ENCODE measurements at regions not wholly inside any gene's neighbourhood (a gene's known extent, or its start where the extent isn't known, plus 50 kb on each side); places are given as distances from the start of the nearest gene placed in this dataset.

GRCh38 chr2:878245-878930 lies 72.3 kb upstream of the SNTG2 start:
- Histone ChIP-seq H3K9me3 (ENCODE audit: control insufficient read depth in 2 of 2, low read length in 2 of 2) (no peaks in the 10 kb centered on the region), H3K4me1 (ENCODE audit: control insufficient read depth in 2 of 2, insufficient read depth in 2 of 2, low read length in 2 of 2) (peaks cover 0 to 2% of the 10 kb centered on the region in 2 donors), H3K27ac (ENCODE audit: low read depth in 2 of 2, low read length in 2 of 2) (no peak overlapping the region), H3K27me3 (ENCODE audit: control insufficient read depth in 2 of 2, insufficient read depth in 2 of 2, low read length in 2 of 2) (peaks cover 10 to 14% of the 10 kb centered on the region in 2 donors), H3K36me3 (ENCODE audit: control insufficient read depth in 2 of 2, insufficient read depth in 2 of 2, low read length in 2 of 2) (no peaks in the 10 kb centered on the region), H3K4me3 (ENCODE audit: low read length in 2 of 2) (no peak overlapping the region), H3K9ac (ENCODE audit: low read depth in 1 of 2, low read length in 2 of 2) (no peak overlapping the region)

GRCh38 chr2:877747-878146 lies 72.9 kb upstream of the SNTG2 start:
- Histone ChIP-seq H3K27me3 (ENCODE audit: control insufficient read depth in 2 of 2, insufficient read depth in 2 of 2, low read length in 2 of 2) (peaks cover 6 to 10% of the 10 kb centered on the region in 2 donors), H3K4me1 (ENCODE audit: control insufficient read depth in 2 of 2, insufficient read depth in 2 of 2, low read length in 2 of 2) (no peaks in the 10 kb centered on the region), H3K4me3 (ENCODE audit: low read length in 2 of 2) (no peak overlapping the region), H3K9me3 (ENCODE audit: control insufficient read depth in 2 of 2, low read length in 2 of 2) (no peaks in the 10 kb centered on the region), H3K27ac (ENCODE audit: low read depth in 2 of 2, low read length in 2 of 2) (no peak overlapping the region), H3K36me3 (ENCODE audit: control insufficient read depth in 2 of 2, insufficient read depth in 2 of 2, low read length in 2 of 2) (no peaks in the 10 kb centered on the region), H3K9ac (ENCODE audit: low read depth in 1 of 2, low read length in 2 of 2) (no peak overlapping the region)

GRCh38 chr2:875687-876615 lies 74.7 kb upstream of the SNTG2 start:
- H3K27ac ChIP-seq (ENCODE audit: low read depth in 2 of 2, low read length in 2 of 2) = no peak overlapping the region
- no peak overlapping the region for H3K4me3 ChIP-seq (ENCODE audit: low read length in 2 of 2)
- H3K27me3 ChIP-seq (ENCODE audit: control insufficient read depth in 2 of 2, insufficient read depth in 2 of 2, low read length in 2 of 2) = peaks cover 0 to under 1% of the 10 kb centered on the region in 2 donors
- no peak overlapping the region for H3K9ac ChIP-seq (ENCODE audit: low read depth in 1 of 2, low read length in 2 of 2)
- H3K36me3 ChIP-seq (ENCODE audit: control insufficient read depth in 2 of 2, insufficient read depth in 2 of 2, low read length in 2 of 2) = no peaks in the 10 kb centered on the region
- no peaks in the 10 kb centered on the region for H3K9me3 ChIP-seq (ENCODE audit: control insufficient read depth in 2 of 2, low read length in 2 of 2)
- H3K4me1 ChIP-seq (ENCODE audit: control insufficient read depth in 2 of 2, insufficient read depth in 2 of 2, low read length in 2 of 2) = no peaks in the 10 kb centered on the region

- H3K4me1 ChIP-seq (ENCODE audit: control insufficient read depth in 2 of 2, insufficient read depth in 2 of 2, low read length in 2 of 2) = no peaks in the 10 kb centered on the region
- H3K36me3 ChIP-seq (ENCODE audit: control insufficient read depth in 2 of 2, insufficient read depth in 2 of 2, low read length in 2 of 2) = no peaks in the 10 kb centered on the region
- no peak overlapping the region for H3K9ac ChIP-seq (ENCODE audit: low read depth in 1 of 2, low read length in 2 of 2)
- H3K4me3 ChIP-seq (ENCODE audit: low read length in 2 of 2) = no peak overlapping the region
- H3K9me3 ChIP-seq (ENCODE audit: control insufficient read depth in 2 of 2, low read length in 2 of 2) = no peaks in the 10 kb centered on the region
- H3K27me3 ChIP-seq (ENCODE audit: control insufficient read depth in 2 of 2, insufficient read depth in 2 of 2, low read length in 2 of 2) = no peaks in the 10 kb centered on the region
- H3K27ac ChIP-seq (ENCODE audit: low read depth in 2 of 2, low read length in 2 of 2) = no peak overlapping the region
Measured at GRCh38 chr2:873651-874580, 76.7 kb upstream of the SNTG2 start.

- no peak overlapping the region for H3K4me3 ChIP-seq (ENCODE audit: low read length in 2 of 2)
- no peak overlapping the region for H3K9ac ChIP-seq (ENCODE audit: low read depth in 1 of 2, low read length in 2 of 2)
- H3K9me3 ChIP-seq (ENCODE audit: control insufficient read depth in 2 of 2, low read length in 2 of 2) = no peaks in the 10 kb centered on the region
- no peak overlapping the region for H3K27ac ChIP-seq (ENCODE audit: low read depth in 2 of 2, low read length in 2 of 2)
- no peaks in the 10 kb centered on the region for H3K4me1 ChIP-seq (ENCODE audit: control insufficient read depth in 2 of 2, insufficient read depth in 2 of 2, low read length in 2 of 2)
- no peaks in the 10 kb centered on the region for H3K27me3 ChIP-seq (ENCODE audit: control insufficient read depth in 2 of 2, insufficient read depth in 2 of 2, low read length in 2 of 2)
- no peaks in the 10 kb centered on the region for H3K36me3 ChIP-seq (ENCODE audit: control insufficient read depth in 2 of 2, insufficient read depth in 2 of 2, low read length in 2 of 2)
Measured at GRCh38 chr2:873027-873426, 77.6 kb upstream of the SNTG2 start.

- H3K36me3 ChIP-seq (ENCODE audit: control insufficient read depth in 2 of 2, insufficient read depth in 2 of 2, low read length in 2 of 2) = no peaks in the 10 kb centered on the region
- no peak overlapping the region for H3K4me3 ChIP-seq (ENCODE audit: low read length in 2 of 2)
- no peaks in the 10 kb centered on the region for H3K9me3 ChIP-seq (ENCODE audit: control insufficient read depth in 2 of 2, low read length in 2 of 2)
- no peaks in the 10 kb centered on the region for H3K27me3 ChIP-seq (ENCODE audit: control insufficient read depth in 2 of 2, insufficient read depth in 2 of 2, low read length in 2 of 2)
- H3K27ac ChIP-seq (ENCODE audit: low read depth in 2 of 2, low read length in 2 of 2) = no peak overlapping the region
- H3K9ac ChIP-seq (ENCODE audit: low read depth in 1 of 2, low read length in 2 of 2) = no peak overlapping the region
- H3K4me1 ChIP-seq (ENCODE audit: control insufficient read depth in 2 of 2, insufficient read depth in 2 of 2, low read length in 2 of 2) = no peaks in the 10 kb centered on the region
Measured at GRCh38 chr2:871926-872680, 78.5 kb upstream of the SNTG2 start.

GRCh38 chr2:871175-871727 lies 79.4 kb upstream of the SNTG2 start:
- no peak overlapping the region for H3K9ac ChIP-seq (ENCODE audit: low read depth in 1 of 2, low read length in 2 of 2)
- H3K36me3 ChIP-seq (ENCODE audit: control insufficient read depth in 2 of 2, insufficient read depth in 2 of 2, low read length in 2 of 2) = no peaks in the 10 kb centered on the region
- no peak overlapping the region for H3K27ac ChIP-seq (ENCODE audit: low read depth in 2 of 2, low read length in 2 of 2)

GRCh38 chr2:870426-870825 lies 80.2 kb upstream of the SNTG2 start:
- Histone ChIP-seq H3K9me3 (ENCODE audit: control insufficient read depth in 2 of 2, low read length in 2 of 2) (no peaks in the 10 kb centered on the region), H3K27ac (ENCODE audit: low read depth in 2 of 2, low read length in 2 of 2) (no peak overlapping the region), H3K4me3 (ENCODE audit: low read length in 2 of 2) (no peak overlapping the region), H3K27me3 (ENCODE audit: control insufficient read depth in 2 of 2, insufficient read depth in 2 of 2, low read length in 2 of 2) (no peaks in the 10 kb centered on the region), H3K4me1 (ENCODE audit: control insufficient read depth in 2 of 2, insufficient read depth in 2 of 2, low read length in 2 of 2) (no peaks in the 10 kb centered on the region), H3K36me3 (ENCODE audit: control insufficient read depth in 2 of 2, insufficient read depth in 2 of 2, low read length in 2 of 2) (no peaks in the 10 kb centered on the region), H3K9ac (ENCODE audit: low read depth in 1 of 2, low read length in 2 of 2) (no peak overlapping the region)

More at GRCh38 chr2:871175-871727, 79.4 kb upstream of the SNTG2 start:
- H3K9me3 ChIP-seq (ENCODE audit: control insufficient read depth in 2 of 2, low read length in 2 of 2) = no peaks in the 10 kb centered on the region
- H3K27me3 ChIP-seq (ENCODE audit: control insufficient read depth in 2 of 2, insufficient read depth in 2 of 2, low read length in 2 of 2) = no peaks in the 10 kb centered on the region
- H3K4me3 ChIP-seq (ENCODE audit: low read length in 2 of 2) = no peak overlapping the region
- H3K4me1 ChIP-seq (ENCODE audit: control insufficient read depth in 2 of 2, insufficient read depth in 2 of 2, low read length in 2 of 2) = no peaks in the 10 kb centered on the region

GRCh38 chr2:869894-870293 lies 80.8 kb upstream of the SNTG2 start:
- Histone ChIP-seq H3K4me1 (ENCODE audit: control insufficient read depth in 2 of 2, insufficient read depth in 2 of 2, low read length in 2 of 2) (no peaks in the 10 kb centered on the region), H3K36me3 (ENCODE audit: control insufficient read depth in 2 of 2, insufficient read depth in 2 of 2, low read length in 2 of 2) (no peaks in the 10 kb centered on the region), H3K4me3 (ENCODE audit: low read length in 2 of 2) (no peak overlapping the region), H3K9ac (ENCODE audit: low read depth in 1 of 2, low read length in 2 of 2) (no peak overlapping the region), H3K27ac (ENCODE audit: low read depth in 2 of 2, low read length in 2 of 2) (no peak overlapping the region), H3K27me3 (ENCODE audit: control insufficient read depth in 2 of 2, insufficient read depth in 2 of 2, low read length in 2 of 2) (no peaks in the 10 kb centered on the region), H3K9me3 (ENCODE audit: control insufficient read depth in 2 of 2, low read length in 2 of 2) (no peaks in the 10 kb centered on the region)

Data from mucosa of rectum (tissue), 2 donors.